ENCODE measurements at regions not wholly inside any gene's neighbourhood (a gene's known extent, or its start where the extent isn't known, plus 50 kb on each side); places are given as distances from the start of the nearest gene placed in this dataset.

DNA sequence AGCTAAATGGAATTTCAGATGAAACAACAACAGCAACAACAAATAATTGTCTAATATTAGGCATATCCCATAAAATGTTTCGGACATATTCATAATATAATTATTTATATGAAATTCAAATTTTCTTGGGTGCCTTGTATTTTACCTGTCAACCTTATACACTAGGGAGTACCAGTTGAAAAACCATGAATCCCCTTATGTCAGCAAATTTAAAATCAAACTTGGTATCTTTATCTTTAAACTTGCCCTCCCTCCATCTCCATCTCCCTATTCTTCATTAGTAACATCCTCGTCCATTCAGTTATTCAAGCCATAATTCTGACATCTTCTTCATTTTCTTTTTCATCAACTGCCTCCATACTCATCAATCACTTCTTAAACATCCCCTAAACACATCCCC lies 974.5 kb upstream of the HS3ST1 start (continued):
- no peak for TF ChIP-seq ZFP91 (CRISPR knock-in tag; IDR thresholded peaks at IDR 0.05)
- no peak for TF ChIP-seq KLF1 (tag; IDR thresholded peaks at IDR 0.05)

GRCh38 chr4:12399781-12400180 lies 971.1 kb upstream of the HS3ST1 start:
- WGBS (ENCODE audit: insufficient coverage, low coverage, missing lambda C conversion rate): 0% methylated on average over 4 of the region's 4 CpGs
- Histone ChIP-seq H3K36me3 (ENCODE audit: control insufficient read depth, insufficient read depth, low read length) (no peaks in the 10 kb centered on the region), H3K9me3 (replicated peaks; ENCODE audit: control insufficient read depth, insufficient read depth, low read depth, low read length) (no peaks in the 10 kb centered on the region), H4K20me1 (replicated peaks; ENCODE audit: control insufficient read depth, insufficient read depth, low read length) (no peaks in the 10 kb centered on the region), H3K4me2 (ENCODE audit: insufficient read depth, low read length) (no peak overlapping the region), H3K4me3 (no peak overlapping the region), H3K4me1 (replicated peaks in 1 of 2; ENCODE audit: control insufficient read depth in 2 of 2, insufficient read depth in 2 of 2, low read length in 2 of 2) (no peaks in the 10 kb centered on the region), H3K27ac (ENCODE audit: extremely low read depth, low read depth, low read length) (no peak overlapping the region), H3K27me3 (ENCODE audit: control insufficient read depth in 2 of 2, insufficient read depth in 2 of 2, low read length in 2 of 2) (no peaks in the 10 kb centered on the region), H3K79me2 (ENCODE audit: control insufficient read depth, insufficient read depth, low read length) (no peaks in the 10 kb centered on the region), H2AFZ (ENCODE audit: low read depth, low read length) (no peak overlapping the region), H3K9me1 (ENCODE audit: control insufficient read depth, insufficient read depth, low read length) (no peaks in the 10 kb centered on the region), H3K9ac (ENCODE audit: insufficient read depth in 1 of 2, low read depth in 2 of 2, low read length in 2 of 2) (no peak overlapping the region)
- CTCF ChIA-PET (ENCODE audit: low intra/inter-chr PET ratio): no interaction called here
- DNase-seq (ENCODE audit: extremely low read depth in 1 of 4, low spot score in 3 of 4) (no peak), ATAC-seq (no peak), FAIRE-seq (no peak)
- intact Hi-C loops (cut with micrococcal nuclease): no loop called here
- POLR2A ChIA-PET: no interaction called here
- BruUV-seq (replicated peaks): no TSS peak
- in situ Hi-C loops (cut with MboI): no loop called here
- TF ChIP-seq FOSL1 (tag; conservative IDR thresholded peaks at IDR 0.05): 0 out of 2 replicates have a peak, but pooled peaks have one; percentile 41
- no peak for TF ChIP-seq NFRKB (IDR thresholded peaks at IDR 0.05; ENCODE audit: low read depth)

Data from K562 (cell line).